ENCODE measurements at regions not wholly inside any gene's neighbourhood (a gene's known extent, or its start where the extent isn't known, plus 50 kb on each side); places are given as distances from the start of the nearest gene placed in this dataset.

- DNase-seq, result no peak
Observed at GRCh38 chr12:91418221-91419090, 235.8 kb upstream of the DCN start.

- DNase-seq, result no peak
Observed at GRCh38 chr12:91417650-91418049, 235.0 kb upstream of the DCN start.

DNA sequence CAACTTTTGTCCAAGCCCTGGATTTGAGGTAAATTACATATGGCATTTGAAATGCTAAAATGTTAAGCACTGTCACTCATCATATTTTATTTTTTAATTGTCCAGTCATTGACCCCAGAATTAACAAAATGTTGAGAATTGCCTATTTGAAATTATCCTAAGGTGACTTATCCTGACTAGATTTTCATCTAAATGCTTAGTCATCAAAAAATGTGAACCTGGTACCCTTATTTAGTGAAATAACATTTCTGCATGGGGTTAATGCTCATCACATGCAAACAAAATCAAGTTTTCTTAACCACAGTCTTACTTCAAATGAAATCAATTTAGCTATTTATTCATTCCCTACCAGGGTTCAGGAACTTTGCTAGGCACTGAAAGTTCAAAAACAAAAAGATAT is 232.0 kb upstream of the DCN start:
- no peak for DNase-seq

GRCh38 chr12:91413581-91414546 is 231.2 kb upstream of the DCN start:
- no peak for DNase-seq

- no peak for DNase-seq
Observed at GRCh38 chr12:91406920-91407341, 224.3 kb upstream of the DCN start.

GRCh38 chr12:91404441-91404840 is 221.8 kb upstream of the DCN start:
- no peak for DNase-seq

- no peak for DNase-seq
Observed at GRCh38 chr12:91401190-91401589, 218.6 kb upstream of the DCN start.

- DNase-seq, result no peak
Observed at GRCh38 chr12:91400271-91400670, 217.7 kb upstream of the DCN start.

- DNase-seq, result no peak
Observed at GRCh38 chr12:91397866-91398532, 215.4 kb upstream of the DCN start.

- no peak for DNase-seq
Observed at GRCh38 chr12:91396293-91396692, 213.7 kb upstream of the DCN start.

DNA sequence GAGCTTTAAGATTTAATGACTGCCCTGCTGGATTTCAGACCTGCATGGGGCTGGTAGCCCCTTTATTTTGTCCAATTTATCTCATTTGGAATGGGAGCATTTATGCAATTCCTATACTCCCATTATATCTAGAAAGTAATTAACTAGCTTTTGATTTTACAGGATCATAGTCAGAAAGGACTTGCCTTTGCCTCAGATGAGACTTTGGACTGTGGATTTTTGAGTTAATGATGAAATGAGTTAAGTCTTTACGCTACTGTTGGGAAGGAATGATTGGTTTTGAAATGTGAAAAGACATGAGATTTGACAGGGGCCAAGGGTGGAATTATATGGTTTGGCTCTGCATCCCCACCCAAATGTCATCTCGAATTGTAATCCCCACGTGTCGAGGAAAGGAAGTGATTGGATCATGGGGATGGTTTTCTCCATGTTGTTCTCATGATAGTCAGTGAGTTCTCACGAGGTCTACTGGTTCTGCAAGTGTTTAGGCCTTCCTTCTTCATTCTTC is 213.1 kb upstream of the DCN start:
- DNase-seq, result no peak

DNA sequence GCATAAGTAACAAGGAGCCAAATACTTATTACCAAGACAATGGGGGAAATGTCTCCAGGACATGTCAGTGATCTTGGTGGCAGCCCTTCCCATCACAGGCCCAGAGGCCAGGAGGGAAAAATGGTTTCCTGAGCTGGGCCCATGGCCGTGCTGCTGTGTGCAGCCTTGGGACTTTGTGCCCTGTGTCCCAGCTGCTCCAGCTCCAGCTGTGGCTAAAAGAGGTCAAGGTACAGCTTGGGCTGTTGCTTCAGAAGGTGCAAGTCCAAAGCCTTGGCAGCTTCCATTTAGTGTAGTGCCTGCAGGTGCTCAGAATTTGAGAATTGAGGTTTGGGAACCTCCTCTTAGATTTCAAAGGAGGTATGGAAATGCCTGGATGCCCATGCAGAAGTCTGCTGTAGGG is 212.3 kb upstream of the DCN start:
- DNase-seq, result no peak

- no peak for DNase-seq
Observed at GRCh38 chr12:91388573-91388972, 206.0 kb upstream of the DCN start.

DNA sequence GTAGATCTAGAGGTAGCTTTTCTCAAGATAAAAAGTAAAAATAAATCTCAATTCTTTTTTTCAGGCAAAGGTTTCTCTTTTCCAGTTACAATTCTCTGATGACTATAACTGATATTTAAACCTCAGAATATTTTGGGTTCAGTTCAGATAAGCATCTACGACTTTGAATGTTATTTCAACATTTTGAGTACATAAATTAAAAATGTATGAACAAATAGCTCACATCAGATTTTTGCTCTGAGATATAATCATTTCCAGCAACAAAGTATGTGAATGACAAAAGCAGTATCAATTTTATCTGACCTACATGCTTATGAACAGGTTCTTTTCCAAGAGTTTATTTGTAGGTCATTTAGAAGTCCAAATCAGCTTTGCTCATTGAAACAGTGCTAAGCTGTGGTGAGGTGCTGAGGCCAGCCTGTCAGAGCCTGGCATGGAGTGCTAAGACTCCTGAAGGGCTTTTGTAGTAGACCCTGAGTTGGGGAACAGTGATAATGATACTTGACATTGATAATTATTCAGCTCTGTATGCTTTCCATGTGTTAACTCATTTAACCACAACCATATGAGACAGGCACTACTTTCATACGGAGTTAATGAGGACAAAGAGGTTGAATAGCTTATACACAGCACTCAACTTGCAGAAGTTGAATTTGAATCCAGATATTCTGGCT is 205.0 kb upstream of the DCN start:
- no peak for DNase-seq

GRCh38 chr12:91384806-91385205 is 202.2 kb upstream of the DCN start:
- DNase-seq, result no peak

DNA sequence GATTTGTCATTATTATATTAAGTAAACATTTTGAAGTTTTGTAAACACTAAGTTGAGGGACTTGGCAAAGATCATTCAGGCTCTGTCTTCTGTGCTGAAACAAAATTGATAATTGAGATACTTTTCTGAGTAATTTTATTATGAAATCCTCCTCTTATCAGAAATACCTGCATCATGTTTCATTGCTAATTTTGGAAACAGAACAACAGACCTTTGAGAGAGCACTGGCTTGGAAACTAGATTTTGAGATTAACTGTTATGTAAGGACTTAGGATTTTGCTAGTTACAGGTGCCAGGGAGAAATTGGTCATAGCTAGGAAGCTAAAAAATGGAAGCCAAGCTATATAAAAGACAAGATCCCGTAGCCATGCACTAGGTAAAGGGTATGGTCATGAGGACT is 201.7 kb upstream of the DCN start:
- no peak for DNase-seq

- DNase-seq, result no peak
Observed at GRCh38 chr12:91383099-91383498, 200.5 kb upstream of the DCN start.

GRCh38 chr12:91382081-91382543 is 199.5 kb upstream of the DCN start:
- peak; percentile 87 for DNase-seq

DNA sequence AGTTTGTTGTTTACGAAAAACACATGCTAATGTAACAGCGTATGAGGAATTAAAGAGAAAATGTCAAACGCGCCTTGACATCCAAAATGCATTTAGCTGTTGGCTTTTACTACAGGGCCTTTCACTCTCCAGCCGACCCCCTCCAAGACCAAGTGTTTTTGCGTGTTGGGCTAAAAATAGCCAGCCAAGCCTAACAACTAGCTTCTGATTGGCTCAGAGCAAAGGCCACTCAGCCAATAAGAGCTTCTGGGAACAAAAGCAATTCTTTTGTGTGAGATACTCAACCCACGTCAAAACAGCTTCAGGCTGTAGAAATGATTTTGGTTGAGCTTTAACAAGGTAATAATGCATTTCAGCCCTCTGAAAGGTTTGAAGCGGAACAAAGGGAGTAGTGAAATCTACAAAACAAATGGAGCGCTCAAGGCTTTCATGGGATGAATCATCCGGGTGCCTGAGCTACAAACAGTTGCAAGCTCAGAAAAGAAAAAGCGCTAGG is 198.7 kb upstream of the DCN start:
- DNase-seq, result peak; percentile 97

DNA sequence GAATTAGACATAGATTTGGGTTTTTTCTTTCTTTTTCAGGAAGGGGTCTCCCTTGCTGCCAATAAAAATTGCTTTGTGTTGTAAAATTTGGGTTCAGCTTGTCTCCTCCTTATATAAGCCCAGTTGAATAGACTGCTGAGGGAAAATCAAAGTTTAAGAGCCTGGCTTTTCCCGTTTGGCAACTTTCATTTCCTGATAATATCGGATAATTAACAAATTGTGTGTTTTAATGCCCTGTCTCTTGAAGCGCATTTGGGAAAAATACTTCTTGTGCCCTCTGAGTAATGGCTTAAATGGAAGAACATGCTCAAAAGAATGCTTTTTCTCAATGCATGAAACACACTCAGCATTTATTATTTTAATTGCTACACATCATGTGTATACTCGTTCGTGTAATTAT is 198.0 kb upstream of the DCN start:
- DNase-seq, result peak; percentile 85

DNA sequence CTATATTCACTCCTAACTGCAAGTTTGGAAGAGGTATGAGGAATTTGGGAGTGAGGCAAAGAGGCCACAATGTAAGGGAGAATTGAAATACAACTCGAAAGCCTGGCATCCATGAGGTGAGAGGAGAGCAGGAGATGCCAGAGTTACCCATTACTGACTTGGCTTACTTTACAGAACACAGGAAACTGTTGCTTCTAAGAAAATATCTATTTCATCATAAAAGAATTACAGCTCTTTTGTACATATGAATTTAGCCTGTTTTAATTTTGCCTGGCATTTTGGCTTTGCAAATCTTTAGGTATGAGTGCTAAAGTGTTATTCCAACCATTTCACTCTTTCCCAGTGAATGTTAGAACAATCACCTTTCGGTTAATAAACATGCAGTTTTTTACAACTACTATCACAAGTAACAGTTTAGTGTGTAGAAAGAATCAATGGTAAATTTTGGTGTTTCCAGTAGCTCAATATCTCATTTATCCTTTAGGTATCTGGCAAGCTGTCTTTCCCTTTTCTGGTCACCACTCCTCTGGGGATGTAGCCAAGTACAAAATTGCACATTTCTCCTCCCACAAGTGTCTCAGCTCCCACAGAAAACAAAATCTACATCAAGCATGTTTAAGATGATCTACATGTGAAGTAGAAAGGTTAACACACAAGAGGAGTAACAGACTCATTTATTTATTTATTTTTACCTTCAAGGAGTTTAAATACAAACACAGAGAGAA is 196.6 kb upstream of the DCN start:
- DNase-seq, result no peak

All from NCI-H1105 (cell line).